ENCODE measurements at regions not wholly inside any gene's neighbourhood (a gene's known extent, or its start where the extent isn't known, plus 50 kb on each side); places are given as distances from the start of the nearest gene placed in this dataset.

DNA sequence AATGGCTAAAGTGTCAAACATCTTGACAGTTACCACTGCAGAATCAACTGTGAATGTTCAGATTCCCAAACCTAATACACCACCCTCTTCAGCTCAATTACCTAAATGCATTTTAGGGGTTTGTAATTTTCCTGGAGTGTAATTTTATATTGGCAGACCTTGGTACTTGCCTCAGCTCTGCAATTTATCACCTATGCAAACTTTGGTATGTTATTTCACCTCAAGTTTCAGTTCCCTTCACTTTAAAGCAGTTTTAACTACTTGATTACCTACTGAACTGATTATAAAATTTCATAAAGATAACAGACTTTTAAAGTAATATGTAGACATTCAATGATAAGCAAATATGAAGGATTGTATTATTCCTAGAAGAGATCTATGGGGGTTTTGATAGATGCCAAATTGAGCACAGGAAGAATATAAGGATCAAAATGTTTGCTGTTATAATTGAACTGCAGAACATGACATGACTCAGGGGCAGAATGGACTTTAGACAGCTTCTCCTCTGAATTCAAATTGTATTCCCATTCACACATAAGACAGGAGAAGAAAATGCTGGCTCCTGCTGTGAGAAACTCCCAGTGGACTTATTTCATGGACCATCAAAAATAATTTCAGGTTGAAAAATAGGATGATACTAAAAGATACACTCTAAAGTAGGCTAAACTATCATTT is 491.5 kb upstream of the LUZP2 start:
- TF ChIP-seq, protein P1, sequence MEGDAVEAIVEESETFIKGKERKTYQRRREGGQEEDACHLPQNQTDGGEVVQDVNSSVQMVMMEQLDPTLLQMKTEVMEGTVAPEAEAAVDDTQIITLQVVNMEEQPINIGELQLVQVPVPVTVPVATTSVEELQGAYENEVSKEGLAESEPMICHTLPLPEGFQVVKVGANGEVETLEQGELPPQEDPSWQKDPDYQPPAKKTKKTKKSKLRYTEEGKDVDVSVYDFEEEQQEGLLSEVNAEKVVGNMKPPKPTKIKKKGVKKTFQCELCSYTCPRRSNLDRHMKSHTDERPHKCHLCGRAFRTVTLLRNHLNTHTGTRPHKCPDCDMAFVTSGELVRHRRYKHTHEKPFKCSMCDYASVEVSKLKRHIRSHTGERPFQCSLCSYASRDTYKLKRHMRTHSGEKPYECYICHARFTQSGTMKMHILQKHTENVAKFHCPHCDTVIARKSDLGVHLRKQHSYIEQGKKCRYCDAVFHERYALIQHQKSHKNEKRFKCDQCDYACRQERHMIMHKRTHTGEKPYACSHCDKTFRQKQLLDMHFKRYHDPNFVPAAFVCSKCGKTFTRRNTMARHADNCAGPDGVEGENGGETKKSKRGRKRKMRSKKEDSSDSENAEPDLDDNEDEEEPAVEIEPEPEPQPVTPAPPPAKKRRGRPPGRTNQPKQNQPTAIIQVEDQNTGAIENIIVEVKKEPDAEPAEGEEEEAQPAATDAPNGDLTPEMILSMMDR (conservative IDR thresholded peaks at IDR 0.05) = no peak
- TF ChIP-seq ZFX (IDR thresholded peaks at IDR 0.05) = no peak

All from C4-2B (cell line).